HFF-Myc (cell line): ENCODE measurements at regions not wholly inside any gene's neighbourhood (a gene's known extent, or its start where the extent isn't known, plus 50 kb on each side); places are given as distances from the start of the nearest gene placed in this dataset.
"Not testable (repeated sequence)": the region's sequence is repeated elsewhere in the genome, so short reads cannot be mapped to it uniquely, and the experiment has no call there.

ENCODE experiments used
- DNase-seq: peaks from one replicate; pipeline ENCODE4 v3.0.0-alpha.2; 2011; ENCODE audit warnings: low read depth; ENCODE audit errors: extremely low read depth
- H3K4me3 ChIP-seq: replicated peaks from 2 replicates; pipeline ENCODE4 v1.5.1; 2011; ENCODE audit warnings: low read depth, mild to moderate bottlenecking, control low read depth, low read length
- CTCF ChIP-seq: IDR thresholded peaks from 2 replicates; pipeline ENCODE4 v1.5.1; 2012; ENCODE audit warnings: mild to moderate bottlenecking, low read depth, low read length, control low read depth; ENCODE audit errors: missing control alignments

DNA sequence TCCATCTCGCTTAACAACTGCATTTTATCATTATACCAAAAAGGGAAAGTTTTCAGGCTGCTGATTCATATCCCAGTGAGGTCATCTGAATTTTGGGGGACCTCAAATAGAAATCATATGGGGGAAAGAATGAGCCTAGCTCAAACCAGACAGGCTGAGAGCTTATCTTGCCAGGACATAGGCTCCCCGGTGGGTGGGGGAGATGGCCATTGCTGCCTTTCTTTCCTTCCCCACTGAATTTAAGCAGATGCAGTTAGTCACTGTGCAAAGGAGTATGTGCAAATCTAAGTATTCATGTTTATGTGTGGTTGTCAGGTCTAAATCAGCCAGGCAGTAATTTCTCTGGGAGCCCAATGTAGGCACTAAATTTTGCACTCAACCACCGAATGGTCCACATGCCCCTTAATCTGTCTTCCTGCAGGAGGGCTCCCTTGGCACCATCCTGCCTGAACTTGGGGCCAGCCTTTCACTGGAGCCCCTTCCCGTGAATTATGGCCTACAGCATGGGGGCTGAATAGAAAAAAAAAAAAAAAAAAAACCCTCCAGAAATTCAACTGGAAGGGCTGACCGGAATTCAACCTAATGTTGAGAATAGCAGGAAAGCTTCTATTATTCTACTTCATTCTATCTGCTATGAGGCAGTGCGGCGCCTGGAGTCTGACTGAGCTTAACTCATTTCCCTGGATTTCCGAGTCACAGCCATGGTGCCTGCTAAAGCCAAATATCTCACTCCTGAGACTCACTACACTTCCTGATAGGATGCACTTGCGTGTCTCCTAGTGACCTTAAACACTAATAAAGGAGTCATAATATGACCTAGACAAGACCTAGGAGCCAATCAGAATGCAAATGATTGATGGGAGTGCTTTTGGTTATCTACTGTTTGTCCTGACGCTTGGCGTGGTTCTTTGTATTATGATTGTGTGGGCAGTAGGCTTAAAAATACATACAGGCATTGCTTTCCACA is 161.5 kb upstream of the HEY2 start:
- no peak for DNase-seq
- no peak overlapping the region for H3K4me3 ChIP-seq
- TF ChIP-seq CTCF = no peak

GRCh38 chr6:125591796-125592195 is 157.6 kb upstream of the HEY2 start:
- H3K4me3 ChIP-seq, DNase-seq: not testable (repeated sequence)

DNA sequence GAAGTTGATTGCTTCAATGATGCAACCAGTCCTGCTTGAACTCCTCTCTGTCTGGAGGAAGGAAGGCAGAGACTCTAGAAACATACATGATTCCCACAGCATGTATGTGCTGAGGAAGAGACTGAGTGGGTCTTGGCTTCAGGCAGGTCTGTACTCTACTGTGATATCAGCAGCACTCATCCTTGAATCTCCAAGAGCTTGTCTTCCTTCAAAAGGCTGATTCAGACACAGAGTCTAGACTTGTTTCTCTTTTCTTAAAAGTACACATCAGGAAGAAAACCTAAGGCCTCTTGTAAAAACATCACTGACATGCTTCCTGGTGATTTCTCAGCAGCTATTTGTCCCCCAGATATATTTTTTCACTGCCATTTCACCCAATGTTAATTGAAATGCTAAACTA is 155.7 kb upstream of the HEY2 start:
- no peak overlapping the region for H3K4me3 ChIP-seq

GRCh38 chr6:125596020-125596419 is 153.4 kb upstream of the HEY2 start:
- DNase-seq = no peak
- no peak for TF ChIP-seq CTCF
- no peak overlapping the region for H3K4me3 ChIP-seq

More for the DNA sequence above, 155.7 kb upstream of the HEY2 start:
- no peak for DNase-seq
- no peak for TF ChIP-seq CTCF

DNA sequence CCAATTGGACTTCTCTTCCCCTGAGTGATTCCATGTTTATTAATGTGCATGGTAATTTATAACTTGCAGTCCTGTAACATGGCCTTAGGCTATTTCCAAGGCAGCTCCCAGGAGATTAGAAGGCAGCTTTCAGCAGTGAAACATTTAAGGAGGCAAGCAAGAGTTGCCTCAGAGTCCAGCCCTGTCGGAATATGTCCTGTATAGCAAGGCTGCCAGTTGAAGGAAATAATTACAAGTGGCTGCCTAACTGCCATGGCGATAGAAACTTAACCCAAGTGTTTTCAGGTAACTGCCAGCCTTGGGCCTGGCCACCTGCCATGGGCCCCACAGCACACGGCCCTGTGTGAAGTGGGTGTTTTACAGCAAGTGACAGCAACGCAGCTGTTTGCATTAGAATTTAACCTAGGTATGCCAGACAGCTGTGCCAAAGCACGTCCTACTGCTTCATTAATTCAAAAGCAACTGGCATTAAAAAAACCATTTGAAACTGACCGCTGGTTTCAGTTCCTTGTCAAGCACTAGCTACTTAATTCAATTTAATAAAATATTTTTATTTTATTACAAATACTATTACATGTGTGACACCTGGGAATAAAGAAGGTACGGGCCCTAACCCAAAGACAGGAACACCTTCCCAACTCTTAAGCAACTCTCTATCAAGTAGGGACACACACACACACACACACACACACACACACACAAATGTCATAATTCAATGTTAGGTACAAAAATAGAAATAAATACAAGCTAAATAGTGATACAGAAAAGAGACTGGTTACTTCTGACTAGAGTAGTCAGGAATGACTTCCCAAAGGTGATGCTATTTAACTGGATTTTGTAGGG is 151.8 kb upstream of the HEY2 start:
- TF ChIP-seq CTCF = no peak
- no peak for DNase-seq
- no peak overlapping the region for H3K4me3 ChIP-seq

GRCh38 chr6:125598422-125598821 is 151.0 kb upstream of the HEY2 start:
- no peak for TF ChIP-seq CTCF
- H3K4me3 ChIP-seq = no peak overlapping the region
- no peak for DNase-seq

GRCh38 chr6:125604257-125604656 is 145.2 kb upstream of the HEY2 start:
- no peak overlapping the region for H3K4me3 ChIP-seq
- DNase-seq = no peak
- no peak for TF ChIP-seq CTCF
